AG04450 (cell line): ENCODE measurements at regions not wholly inside any gene's neighbourhood (a gene's known extent, or its start where the extent isn't known, plus 50 kb on each side); places are given as distances from the start of the nearest gene placed in this dataset.
"Not testable (repeated sequence)": the region's sequence is repeated elsewhere in the genome, so short reads cannot be mapped to it uniquely, and the experiment has no call there.

Experiments
- CTCF ChIA-PET: fragments of 300-600, 350-600 bp; formaldehyde crosslinking; extraction: SDS; loops from one replicate; lab custom pipeline; 2022; ENCODE audit warnings: antibody characterized with exemption, inconsistent platforms; lab: Charles Lee
- POLR2A ChIA-PET: fragments of 350-600 bp; formaldehyde crosslinking; extraction: SDS; loops from one replicate; lab custom pipeline; 2021; ENCODE audit warnings: antibody characterized with exemption, inconsistent platforms; lab: Yijun Ruan, JAX
- DNase-seq: peaks from one replicate; pipeline ENCODE4 v3.0.0-alpha.2; 2011; ENCODE audit warnings: low read depth, low spot score
- H3K27ac ChIP-seq: one replicate; pipeline ENCODE4 v1.5.1; 2012; ENCODE audit warnings: low read depth, low read length, control low read depth
- H3K27me3 ChIP-seq: one replicate; pipeline ENCODE4 v1.6.0; 2012; ENCODE audit warnings: low read length; ENCODE audit not compliant: control insufficient read depth, insufficient read depth
- H3K4me3 ChIP-seq: 2 replicates; pipeline ENCODE4 v1.5.1; 2011; ENCODE audit warnings: mild to moderate bottlenecking, low read depth, low read length, control low read depth
- H3K9me3 ChIP-seq: 2 replicates; pipeline ENCODE4 v1.5.1; 2012; ENCODE audit warnings: low read length; ENCODE audit not compliant: control insufficient read depth, insufficient read depth
- TF ChIP-seq, protein P1 (sequence below): IDR thresholded peaks from 2 replicates; pipeline ENCODE4 v1.5.1; 2011; ENCODE audit warnings: low read depth, low read length, control low read depth, inconsistent platforms

DNA sequence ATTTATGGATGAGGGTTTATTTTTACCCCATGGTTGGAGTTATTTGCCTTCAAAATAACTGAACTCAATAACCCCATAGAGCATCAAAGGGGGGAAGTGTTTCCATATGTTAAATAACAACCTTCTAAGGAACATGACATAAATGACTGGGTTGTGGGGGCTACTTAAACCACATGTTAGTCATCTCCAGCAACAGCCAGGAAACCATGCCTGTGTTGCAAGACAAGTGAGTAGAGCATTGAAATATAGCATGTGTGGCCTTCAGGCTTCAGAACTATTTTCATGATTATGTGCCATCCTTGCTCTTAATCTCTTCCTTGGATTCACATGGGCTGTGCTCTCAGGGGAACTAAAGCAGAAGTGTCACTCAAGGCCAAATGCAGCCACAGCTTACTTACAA lies 431.2 kb downstream of the AGTPBP1 start:
- Histone ChIP-seq H3K9me3 (peaks cover 5% of the 10 kb centered on the region; the same call in 1 of the 2 replicates), H3K27ac (no peak overlapping the region), H3K4me3 (no peak overlapping the region), H3K27me3 (no peaks in the 10 kb centered on the region)
- DNase-seq: no peak
- TF ChIP-seq, protein P1, sequence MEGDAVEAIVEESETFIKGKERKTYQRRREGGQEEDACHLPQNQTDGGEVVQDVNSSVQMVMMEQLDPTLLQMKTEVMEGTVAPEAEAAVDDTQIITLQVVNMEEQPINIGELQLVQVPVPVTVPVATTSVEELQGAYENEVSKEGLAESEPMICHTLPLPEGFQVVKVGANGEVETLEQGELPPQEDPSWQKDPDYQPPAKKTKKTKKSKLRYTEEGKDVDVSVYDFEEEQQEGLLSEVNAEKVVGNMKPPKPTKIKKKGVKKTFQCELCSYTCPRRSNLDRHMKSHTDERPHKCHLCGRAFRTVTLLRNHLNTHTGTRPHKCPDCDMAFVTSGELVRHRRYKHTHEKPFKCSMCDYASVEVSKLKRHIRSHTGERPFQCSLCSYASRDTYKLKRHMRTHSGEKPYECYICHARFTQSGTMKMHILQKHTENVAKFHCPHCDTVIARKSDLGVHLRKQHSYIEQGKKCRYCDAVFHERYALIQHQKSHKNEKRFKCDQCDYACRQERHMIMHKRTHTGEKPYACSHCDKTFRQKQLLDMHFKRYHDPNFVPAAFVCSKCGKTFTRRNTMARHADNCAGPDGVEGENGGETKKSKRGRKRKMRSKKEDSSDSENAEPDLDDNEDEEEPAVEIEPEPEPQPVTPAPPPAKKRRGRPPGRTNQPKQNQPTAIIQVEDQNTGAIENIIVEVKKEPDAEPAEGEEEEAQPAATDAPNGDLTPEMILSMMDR: no peak
- POLR2A ChIA-PET: no interaction called here
- CTCF ChIA-PET: no interaction called here

DNA sequence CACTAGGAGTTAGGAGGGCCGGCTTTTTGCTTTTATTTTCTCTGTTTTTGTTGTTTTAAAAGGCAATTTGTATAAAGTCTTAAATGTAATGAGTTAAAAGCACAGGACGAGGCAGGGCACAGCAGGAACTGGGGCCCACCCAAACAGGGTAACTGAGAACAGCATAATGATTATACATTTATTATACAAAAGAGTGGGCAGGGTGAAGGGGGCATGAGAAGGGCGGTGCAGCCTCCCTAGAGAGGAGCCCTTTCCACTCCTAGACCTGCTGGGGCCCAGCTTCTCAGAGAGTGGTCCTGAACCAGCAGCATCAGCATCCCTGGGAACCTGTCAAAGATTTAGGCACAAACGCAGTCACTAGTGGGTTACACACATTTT lies 438.0 kb downstream of the AGTPBP1 start:
- DNase-seq: no peak
- Histone ChIP-seq H3K27me3 (no peaks in the 10 kb centered on the region), H3K4me3 (no peak overlapping the region), H3K9me3 (peaks cover 40% of the 10 kb centered on the region), H3K27ac (no peak overlapping the region)
- TF ChIP-seq, protein P1: no peak
- CTCF ChIA-PET: no interaction called here
- POLR2A ChIA-PET: no interaction called here

DNA sequence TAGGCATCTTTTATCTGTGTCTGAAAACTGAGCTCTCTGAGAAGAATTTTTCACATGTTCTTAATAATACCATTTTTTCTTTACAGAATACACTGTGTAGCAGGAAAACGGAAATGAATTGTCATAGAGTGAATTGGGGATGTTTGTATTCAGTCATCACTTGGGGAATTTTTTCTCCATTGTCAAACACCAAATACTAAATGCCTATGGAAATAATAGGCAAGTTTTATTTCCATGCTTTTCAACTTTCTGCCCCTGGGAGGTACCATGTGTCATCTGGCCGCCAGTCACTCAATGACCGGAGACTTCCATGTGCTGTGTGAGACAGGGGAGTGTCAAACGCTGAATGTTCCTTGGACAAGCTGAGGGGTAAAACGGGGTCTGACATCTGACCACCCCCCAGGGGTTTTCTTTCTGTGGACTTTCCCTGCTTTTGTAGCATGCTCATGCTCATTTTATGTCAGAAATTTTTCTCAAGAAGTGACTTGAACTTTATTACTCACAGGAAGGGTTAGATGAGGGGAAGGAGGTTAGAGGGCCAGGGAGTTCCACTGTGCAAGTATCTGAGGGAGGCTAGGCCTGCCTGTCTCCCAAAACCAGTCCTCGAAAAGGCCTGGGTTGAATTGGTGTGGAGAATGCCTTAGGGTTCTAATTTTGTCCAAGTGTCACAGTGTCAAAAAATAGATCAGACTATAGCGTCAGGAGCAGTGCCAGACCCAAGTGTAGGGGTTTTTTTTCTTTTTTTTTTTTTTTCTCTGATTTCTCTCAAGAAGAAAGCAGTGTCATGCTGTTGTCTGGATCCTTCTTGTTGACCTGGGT lies 438.6 kb downstream of the AGTPBP1 start:
- peaks cover 44% of the 10 kb centered on the region for H3K9me3 ChIP-seq
- POLR2A ChIA-PET: no interaction called here
- H3K4me3 ChIP-seq: no peak overlapping the region
- DNase-seq: no peak
- H3K27me3 ChIP-seq: no peaks in the 10 kb centered on the region
- H3K27ac ChIP-seq: no peak overlapping the region
- CTCF ChIA-PET: no interaction called here
- TF ChIP-seq, protein P1: no peak

DNA sequence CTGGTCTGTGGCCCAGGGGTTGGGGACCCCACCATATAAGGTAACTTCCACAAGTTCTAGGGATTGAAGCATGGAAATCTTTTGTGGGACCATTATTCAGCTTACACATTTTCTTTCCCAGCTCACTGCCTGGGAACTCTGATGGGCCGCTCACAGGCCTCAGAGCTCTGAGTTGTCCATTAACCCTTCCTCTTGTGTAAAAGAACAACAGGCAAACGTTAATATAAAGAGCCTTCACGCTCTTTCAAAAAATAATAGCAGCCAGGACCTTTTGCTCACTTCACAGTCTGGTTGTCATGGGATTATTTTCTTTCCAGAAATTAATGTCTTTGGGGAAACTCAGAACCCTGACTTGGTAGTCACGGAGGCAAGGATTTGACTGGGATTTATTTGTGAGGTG lies 443.3 kb downstream of the AGTPBP1 start:
- Histone ChIP-seq H3K4me3 (no peak overlapping the region), H3K9me3 (peaks cover 53% of the 10 kb centered on the region), H3K27ac (no peak overlapping the region), H3K27me3 (no peaks in the 10 kb centered on the region)
- POLR2A ChIA-PET: no interaction called here
- CTCF ChIA-PET: no interaction called here
- no peak for DNase-seq
- TF ChIP-seq, protein P1: no peak

DNA sequence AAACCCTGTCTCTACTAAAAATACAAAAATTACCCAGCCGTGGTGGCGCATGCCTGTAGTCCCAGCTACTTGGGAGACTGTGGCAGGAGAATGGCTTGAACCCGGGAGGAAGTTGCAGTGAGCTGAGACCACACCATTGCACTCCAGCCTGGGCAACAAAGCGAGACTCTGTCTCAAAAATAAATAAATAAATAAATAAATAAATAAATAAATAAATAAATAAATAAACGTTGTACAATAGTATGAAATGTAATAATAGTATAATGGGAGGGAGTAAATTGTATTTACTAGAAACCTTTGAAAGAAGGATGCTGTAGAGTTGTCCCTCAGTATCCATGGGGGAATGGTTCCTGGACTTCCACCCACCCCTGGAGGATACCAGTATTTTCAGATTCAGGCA lies 446.5 kb downstream of the AGTPBP1 start:
- DNase-seq, CTCF ChIA-PET, H3K27ac ChIP-seq, H3K27me3 ChIP-seq, H3K4me3 ChIP-seq, POLR2A ChIA-PET: not testable (repeated sequence)
- H3K9me3 ChIP-seq: peaks cover 35% of the 10 kb centered on the region
